Liver (tissue), 8 donors: ENCODE measurements at regions not wholly inside any gene's neighbourhood (a gene's known extent, or its start where the extent isn't known, plus 50 kb on each side); places are given as distances from the start of the nearest gene placed in this dataset.

Experiments used
- DNase-seq: peaks from one replicate; pipeline ENCODE4 v3.0.0-alpha.2; 2017; ENCODE audit warnings: low spot score
- H3K27ac ChIP-seq, 2 donors: one replicate each; pipeline ENCODE4 v1.7.0; 2013; ENCODE audit warnings: inconsistent platforms in 2 of 2, low read length in 2 of 2, control low read depth in 1 of 2, low read depth in 1 of 2, mild to moderate bottlenecking in 1 of 2
- H3K27me3 ChIP-seq, 4 donors: one replicate each; pipeline versions ENCODE4 v1.6.1 to v1.7.0; 2013; ENCODE audit warnings: low read length in 3 of 4, inconsistent platforms in 1 of 4, mild to moderate bottlenecking in 1 of 4, moderate library complexity in 1 of 4; ENCODE audit not compliant: control insufficient read depth in 4 of 4, insufficient read depth in 4 of 4
- H3K36me3 ChIP-seq, 4 donors: one replicate each; pipeline versions ENCODE4 v1.6.1 to v1.7.0; 2013; ENCODE audit warnings: low read length in 3 of 4, mild to moderate bottlenecking in 3 of 4, low read depth in 1 of 4, moderate library complexity in 1 of 4; ENCODE audit not compliant: control insufficient read depth in 4 of 4, insufficient read depth in 3 of 4
- H3K4me1 ChIP-seq, 4 donors: one replicate each; pipeline versions ENCODE4 v1.6.1 to v1.7.0; 2013; ENCODE audit warnings: low read length in 3 of 4, mild to moderate bottlenecking in 3 of 4, moderate library complexity in 1 of 4; ENCODE audit not compliant: control insufficient read depth in 4 of 4, insufficient read depth in 4 of 4
- H3K4me3 ChIP-seq, 3 donors: one replicate each; pipeline versions ENCODE4 v1.6.1 to v1.7.0; 2013; ENCODE audit warnings: low read length in 3 of 3, control low read depth in 1 of 3, low read depth in 1 of 3, mild to moderate bottlenecking in 1 of 3
- H3K9ac ChIP-seq, 2 donors: one replicate each; pipeline ENCODE4 v1.7.0; 2013; ENCODE audit warnings: low read length in 2 of 2, mild to moderate bottlenecking in 2 of 2, moderate library complexity in 2 of 2, control low read depth in 1 of 2, low read depth in 1 of 2
- H3K9me3 ChIP-seq, 4 donors: one replicate each; pipeline versions ENCODE4 v1.6.1 to v1.7.0; 2013; ENCODE audit warnings: low read length in 3 of 4; ENCODE audit not compliant: control insufficient read depth in 4 of 4
- CTCF ChIP-seq: fragments of 150-350 bp; IDR thresholded peaks from 2 replicates; pipeline ENCODE4 v1.5.1; 2017; ENCODE audit warnings: improper control_type of control experiment, low read depth, low read length; ENCODE audit not compliant: missing input control
- EGR1 ChIP-seq, 2 donors: IDR thresholded peaks; 2 replicates each; pipeline ENCODE4 v1.6.1; 2016 to 2018; ENCODE audit warnings: antibody characterized with exemption in 2 of 2, low read depth in 2 of 2
- GABPA ChIP-seq, 2 donors: IDR thresholded peaks in 1 of 2; conservative IDR thresholded peaks in 1 of 2; 2 replicates each; pipeline ENCODE4 v1.6.1; 2016; ENCODE audit warnings: antibody characterized with exemption in 2 of 2, mild to moderate bottlenecking in 1 of 2, moderate library complexity in 1 of 2
- HNF4G ChIP-seq: IDR thresholded peaks from 2 replicates; pipeline ENCODE4 v1.6.1; 2016; ENCODE audit warnings: antibody characterized with exemption
- JUND ChIP-seq, 2 donors: IDR thresholded peaks; 2 replicates each; pipeline ENCODE4 v1.6.1; 2016; ENCODE audit warnings: antibody characterized with exemption in 2 of 2
- MAX ChIP-seq: IDR thresholded peaks from 2 replicates; pipeline ENCODE4 v1.6.1; 2016; ENCODE audit warnings: antibody characterized with exemption
- NR2F2 ChIP-seq: IDR thresholded peaks from 2 replicates; pipeline ENCODE4 v1.6.1; 2016; ENCODE audit warnings: antibody characterized with exemption
- RAD21 ChIP-seq, 2 donors: IDR thresholded peaks; 2 replicates each; pipeline ENCODE4 v1.6.1; 2016; ENCODE audit warnings: antibody characterized with exemption in 2 of 2, mild to moderate bottlenecking in 2 of 2
- REST ChIP-seq: IDR thresholded peaks from 2 replicates; pipeline ENCODE4 v1.6.1; 2016; ENCODE audit warnings: antibody characterized with exemption, mild to moderate bottlenecking
- RXRA ChIP-seq, 2 donors: IDR thresholded peaks; 2 replicates each; pipeline ENCODE4 v1.6.1; 2017 to 2018; ENCODE audit warnings: antibody characterized with exemption in 2 of 2, mild to moderate bottlenecking in 1 of 2
- TAF1 ChIP-seq: conservative IDR thresholded peaks from 2 replicates; pipeline ENCODE4 v1.6.1; 2016; ENCODE audit warnings: antibody characterized with exemption, mild to moderate bottlenecking
- YY1 ChIP-seq: IDR thresholded peaks from 2 replicates; pipeline ENCODE4 v1.6.1; 2016; ENCODE audit warnings: antibody characterized with exemption, mild to moderate bottlenecking
- WGBS: extraction: QIAGEN DNeasy Blood & Tissue Kit; methylation state at CpG from one replicate; pipeline ENCODE4 v1.1.7; 2013; 5-methylcytosine and 5-hydroxymethylcytosine counted together
- TF ChIP-seq, protein P1 (sequence below): IDR thresholded peaks from 2 replicates; pipeline ENCODE4 v1.6.1; 2016; ENCODE audit warnings: antibody characterized with exemption
- donor health status: healthy.
- donor health status: healthy.
- donor health status: healthy.
- donor health status: healthy.
- donor health status: healthy.

DNA sequence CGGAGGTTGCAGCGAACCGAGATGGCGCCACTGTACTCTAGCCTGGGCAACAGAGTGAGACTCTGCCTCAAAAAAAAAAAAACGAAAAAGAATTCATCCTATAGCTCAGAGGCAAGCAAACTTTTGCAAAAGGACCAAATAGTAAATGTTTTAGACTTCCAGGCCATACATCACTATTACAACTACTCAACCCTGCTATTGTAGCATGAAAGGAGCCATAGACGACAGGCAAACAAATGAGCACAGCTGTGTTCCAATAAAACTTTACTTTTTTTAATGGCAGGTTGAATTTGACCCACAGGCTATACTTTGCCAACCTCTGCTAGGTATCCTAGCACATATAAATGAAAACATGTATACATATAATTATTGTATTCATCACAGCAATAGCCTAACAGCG, 58.9 kb upstream of the SLC30A5 start:
- no peak for DNase-seq
- WGBS, result 95% methylated on average over 7 of the region's 7 CpGs
- Histone ChIP-seq H3K9me3 (no peaks in the 10 kb centered on the region), H3K27me3 (no peaks in the 10 kb centered on the region), H3K9ac (no peak overlapping the region), H3K36me3 (no peaks in the 10 kb centered on the region), H3K4me1 (no peaks in the 10 kb centered on the region), H3K27ac (no peak overlapping the region), H3K4me3 (no peak overlapping the region)
- TF ChIP-seq YY1 (no peak), EGR1 (IDR thresholded peaks at IDR 0.05; ENCODE audit: low read depth in 2 of 2) (no peak)

- H3K4me3 ChIP-seq, result no peak overlapping the region
- TF ChIP-seq JUND (IDR thresholded peaks at IDR 0.05), result no peak
- no peak for TF ChIP-seq REST
- no peak for TF ChIP-seq RXRA (IDR thresholded peaks at IDR 0.05)
- TF ChIP-seq NR2F2, result no peak
- TF ChIP-seq YY1, result no peak
- no peak for TF ChIP-seq MAX
- no peak for TF ChIP-seq CTCF
- no peak for TF ChIP-seq EGR1 (IDR thresholded peaks at IDR 0.05; ENCODE audit: low read depth in 2 of 2)
- TF ChIP-seq HNF4G, result no peak
- no peak for TF ChIP-seq GABPA (IDR thresholded peaks at IDR 0.05 in 1 of 2, conservative IDR thresholded peaks at IDR 0.05 in 1 of 2)
- WGBS, result 88% methylated on average over 4 of the region's 4 CpGs
- no peak for DNase-seq
- H3K9ac ChIP-seq, result no peak overlapping the region
- H3K4me1 ChIP-seq, result no peaks in the 10 kb centered on the region
- no peaks in the 10 kb centered on the region for H3K27me3 ChIP-seq
- no peaks in the 10 kb centered on the region for H3K9me3 ChIP-seq
- H3K36me3 ChIP-seq, result no peaks in the 10 kb centered on the region
- H3K27ac ChIP-seq, result no peak overlapping the region
Observed at GRCh38 chr5:69035665-69036064, 58.1 kb upstream of the SLC30A5 start.

DNA sequence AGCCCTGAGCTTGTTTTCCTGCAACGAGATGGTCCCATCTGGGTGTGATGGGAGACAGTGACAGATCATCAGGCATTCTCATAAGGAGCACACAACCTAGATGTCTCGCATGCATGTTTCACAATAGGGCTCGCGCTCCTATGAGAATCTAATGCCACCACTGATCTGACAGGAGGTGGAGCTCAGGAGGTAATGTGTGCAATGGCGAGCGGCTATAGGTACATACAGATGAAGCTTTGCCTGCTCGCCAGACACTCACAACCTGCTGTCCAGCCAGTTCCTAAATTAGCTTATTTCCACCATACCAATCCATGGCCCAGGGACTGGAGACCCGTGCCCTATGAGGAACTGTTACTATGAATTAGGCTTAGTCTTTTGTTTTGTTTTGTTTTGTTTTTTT, 55.3 kb upstream of the SLC30A5 start:
- WGBS, result 97% methylated on average over 8 of the region's 8 CpGs
- TF ChIP-seq YY1 (no peak), GABPA (IDR thresholded peaks at IDR 0.05 in 1 of 2, conservative IDR thresholded peaks at IDR 0.05 in 1 of 2) (no peak), JUND (IDR thresholded peaks at IDR 0.05) (no peak), REST (no peak), TAF1 (no peak), RAD21 (IDR thresholded peaks at IDR 0.05) (no peak), MAX (no peak)
- TF ChIP-seq, protein P1, sequence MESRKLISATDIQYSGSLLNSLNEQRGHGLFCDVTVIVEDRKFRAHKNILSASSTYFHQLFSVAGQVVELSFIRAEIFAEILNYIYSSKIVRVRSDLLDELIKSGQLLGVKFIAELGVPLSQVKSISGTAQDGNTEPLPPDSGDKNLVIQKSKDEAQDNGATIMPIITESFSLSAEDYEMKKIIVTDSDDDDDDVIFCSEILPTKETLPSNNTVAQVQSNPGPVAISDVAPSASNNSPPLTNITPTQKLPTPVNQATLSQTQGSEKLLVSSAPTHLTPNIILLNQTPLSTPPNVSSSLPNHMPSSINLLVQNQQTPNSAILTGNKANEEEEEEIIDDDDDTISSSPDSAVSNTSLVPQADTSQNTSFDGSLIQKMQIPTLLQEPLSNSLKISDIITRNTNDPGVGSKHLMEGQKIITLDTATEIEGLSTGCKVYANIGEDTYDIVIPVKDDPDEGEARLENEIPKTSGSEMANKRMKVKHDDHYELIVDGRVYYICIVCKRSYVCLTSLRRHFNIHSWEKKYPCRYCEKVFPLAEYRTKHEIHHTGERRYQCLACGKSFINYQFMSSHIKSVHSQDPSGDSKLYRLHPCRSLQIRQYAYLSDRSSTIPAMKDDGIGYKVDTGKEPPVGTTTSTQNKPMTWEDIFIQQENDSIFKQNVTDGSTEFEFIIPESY, result no peak
- H3K27me3 ChIP-seq, result no peaks in the 10 kb centered on the region
- no peak overlapping the region for H3K4me3 ChIP-seq
- DNase-seq, result no peak
- no peak overlapping the region for H3K27ac ChIP-seq
- no peak overlapping the region for H3K9ac ChIP-seq
- no peaks in the 10 kb centered on the region for H3K9me3 ChIP-seq
- no peaks in the 10 kb centered on the region for H3K36me3 ChIP-seq
- H3K4me1 ChIP-seq, result peaks cover 0 to 6% (median 3%) of the 10 kb centered on the region in 4 donors
